T-helper 2 cell treated with Interferon-gamma antibody and Interleukin-4, amounts not matched to agents 5 μg/mL and 100 μg/mL, for 36 hours (primary cell): ENCODE measurements at regions not wholly inside any gene's neighbourhood (a gene's known extent, or its start where the extent isn't known, plus 50 kb on each side); places are given as distances from the start of the nearest gene placed in this dataset.

Experiments used
- DNase-seq: peaks from one replicate; pipeline ENCODE4 v3.0.0; 2021; ENCODE audit warnings: low spot score
- H3K27ac Mint-ChIP-seq: one replicate; pipeline ENCODE4 v1.8.0; 2021; ENCODE audit warnings: mild to moderate bottlenecking, mixed read lengths
- H3K27me3 Mint-ChIP-seq: one replicate; pipeline ENCODE4 v1.8.0; 2021; ENCODE audit warnings: low read depth, mixed read lengths
- H3K36me3 Mint-ChIP-seq: one replicate; pipeline ENCODE4 v1.8.0; 2021; ENCODE audit warnings: low read depth, mixed read lengths
- H3K4me1 Mint-ChIP-seq: one replicate; pipeline ENCODE4 v1.8.0; 2021; ENCODE audit warnings: low read depth, mixed read lengths
- H3K4me3 Mint-ChIP-seq: one replicate; pipeline ENCODE4 v1.8.0; 2022; ENCODE audit warnings: mild to moderate bottlenecking, moderate library complexity, mixed read lengths
- H3K9me3 Mint-ChIP-seq: one replicate; pipeline ENCODE4 v1.8.0; 2021; ENCODE audit warnings: mixed read lengths

DNA sequence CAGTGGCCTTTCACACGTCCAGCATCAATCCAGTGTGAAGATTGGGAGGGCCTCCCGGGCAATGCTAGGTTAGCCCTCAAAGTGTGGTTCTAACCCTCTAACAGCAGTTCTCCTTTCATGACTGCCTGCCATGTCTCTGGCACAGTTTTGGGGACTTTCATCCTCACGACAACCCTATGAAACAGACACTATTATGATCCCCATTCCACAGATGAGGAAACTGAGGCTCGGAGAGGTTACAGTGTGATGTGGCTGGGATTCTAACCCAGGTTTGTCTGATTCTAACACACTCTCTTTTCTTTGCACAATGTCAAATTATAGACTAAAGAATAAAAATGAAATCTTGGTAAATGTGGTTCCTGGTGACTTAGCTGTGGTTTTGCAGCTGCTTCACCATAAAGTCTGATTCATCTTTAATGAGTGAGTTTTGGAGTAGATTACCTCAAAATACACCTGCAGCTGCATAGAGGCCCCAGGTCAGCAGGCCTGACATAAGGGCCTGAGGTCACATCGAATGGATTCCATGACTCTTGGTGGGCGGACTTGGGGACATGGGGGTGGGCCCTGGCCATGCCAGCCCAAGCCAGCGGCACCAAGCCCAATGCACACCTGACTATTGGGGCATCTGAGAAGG is 214.4 kb downstream of the GLI2 start:
- H3K4me3 Mint-ChIP-seq, result no peak overlapping the region
- no peaks in the 10 kb centered on the region for H3K36me3 Mint-ChIP-seq
- no peaks in the 10 kb centered on the region for H3K27me3 Mint-ChIP-seq
- no peaks in the 10 kb centered on the region for H3K9me3 Mint-ChIP-seq
- H3K4me1 Mint-ChIP-seq, result no peaks in the 10 kb centered on the region
- no peak for DNase-seq
- H3K27ac Mint-ChIP-seq, result no peak overlapping the region

DNA sequence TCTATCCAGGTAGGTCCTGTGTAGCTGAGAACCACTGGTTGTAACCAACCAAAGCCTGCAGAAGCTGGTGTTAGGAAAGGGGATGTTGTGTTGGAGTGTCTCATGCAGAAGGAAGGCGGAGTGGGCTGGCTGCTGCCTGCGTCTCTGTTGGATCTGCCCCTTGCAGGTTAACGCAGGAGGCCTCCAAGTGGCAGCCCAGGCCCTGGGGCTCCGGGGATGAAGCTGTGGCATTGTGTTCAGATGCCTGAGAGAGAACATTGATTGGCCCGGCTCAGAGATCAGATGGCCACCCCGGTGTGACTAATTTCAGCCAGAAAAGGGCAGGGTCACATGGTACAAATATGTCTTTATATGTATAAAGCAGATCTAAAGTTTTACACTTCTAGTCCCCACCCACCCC is 216.0 kb downstream of the GLI2 start:
- Mint-ChIP-seq H3K27me3 (no peaks in the 10 kb centered on the region), H3K4me3 (no peak overlapping the region), H3K4me1 (no peaks in the 10 kb centered on the region), H3K27ac (no peak overlapping the region), H3K9me3 (no peaks in the 10 kb centered on the region), H3K36me3 (no peaks in the 10 kb centered on the region)
- DNase-seq, result no peak

DNA sequence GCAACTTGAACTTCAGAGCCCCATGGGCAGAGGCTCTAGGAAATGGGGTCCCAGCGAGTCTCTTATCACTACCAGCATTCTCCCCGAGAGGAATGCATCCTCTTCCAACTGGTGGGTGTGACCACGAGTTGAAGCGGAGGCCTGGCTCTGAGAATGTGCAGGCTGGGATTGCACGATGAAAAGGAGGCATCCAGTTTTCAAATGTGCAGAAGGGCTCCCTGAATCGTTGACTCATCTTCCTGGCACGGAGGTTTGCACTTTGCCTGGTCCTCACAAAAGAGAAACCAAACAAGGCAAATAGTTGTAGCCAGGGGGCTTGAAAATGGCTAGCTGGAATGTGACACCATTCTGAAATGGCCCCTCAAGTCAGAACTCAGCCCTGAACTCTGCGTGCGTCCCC is 216.7 kb downstream of the GLI2 start:
- DNase-seq, result no peak

DNA sequence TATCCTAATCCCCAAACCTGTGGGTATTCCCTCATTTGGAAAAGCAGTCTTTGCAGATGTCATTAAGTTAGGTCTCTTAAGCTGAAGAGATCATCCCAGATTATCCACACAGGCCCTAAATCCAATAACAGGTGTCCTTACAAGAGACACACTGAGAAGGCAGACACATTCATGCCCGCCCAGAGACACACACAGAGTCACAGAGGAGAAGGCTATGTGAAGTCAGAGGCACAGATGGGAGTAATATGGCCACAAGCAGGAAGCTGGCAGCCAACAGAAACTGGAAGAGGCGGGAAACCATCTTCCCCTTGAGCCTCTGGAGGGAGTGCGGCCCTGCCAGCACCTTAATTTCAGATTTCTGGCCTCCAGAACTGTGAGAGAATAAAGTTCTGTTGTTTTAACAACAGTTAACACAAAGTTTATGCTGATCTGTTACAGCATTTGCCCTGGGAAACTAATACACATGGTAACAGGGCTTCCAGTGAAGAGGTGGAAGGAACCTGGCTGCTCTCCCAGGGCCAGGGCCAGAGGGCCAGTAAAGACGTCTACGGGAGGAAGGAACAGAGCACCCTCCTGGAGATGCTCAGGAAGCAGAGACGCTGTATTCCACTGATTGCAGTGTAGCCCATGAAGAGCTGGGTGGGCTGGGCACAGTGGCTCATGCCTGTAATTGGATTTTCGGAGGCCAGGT is 217.5 kb downstream of the GLI2 start:
- no peak overlapping the region for H3K27ac Mint-ChIP-seq
- no peaks in the 10 kb centered on the region for H3K36me3 Mint-ChIP-seq
- H3K9me3 Mint-ChIP-seq, result no peaks in the 10 kb centered on the region
- H3K4me3 Mint-ChIP-seq, result no peak overlapping the region
- DNase-seq, result no peak
- no peaks in the 10 kb centered on the region for H3K27me3 Mint-ChIP-seq
- H3K4me1 Mint-ChIP-seq, result no peaks in the 10 kb centered on the region

More for the DNA sequence above, 216.7 kb downstream of the GLI2 start:
- Mint-ChIP-seq H3K36me3 (no peaks in the 10 kb centered on the region), H3K27me3 (no peaks in the 10 kb centered on the region), H3K4me1 (no peaks in the 10 kb centered on the region), H3K4me3 (no peak overlapping the region), H3K27ac (no peak overlapping the region), H3K9me3 (no peaks in the 10 kb centered on the region)

DNA sequence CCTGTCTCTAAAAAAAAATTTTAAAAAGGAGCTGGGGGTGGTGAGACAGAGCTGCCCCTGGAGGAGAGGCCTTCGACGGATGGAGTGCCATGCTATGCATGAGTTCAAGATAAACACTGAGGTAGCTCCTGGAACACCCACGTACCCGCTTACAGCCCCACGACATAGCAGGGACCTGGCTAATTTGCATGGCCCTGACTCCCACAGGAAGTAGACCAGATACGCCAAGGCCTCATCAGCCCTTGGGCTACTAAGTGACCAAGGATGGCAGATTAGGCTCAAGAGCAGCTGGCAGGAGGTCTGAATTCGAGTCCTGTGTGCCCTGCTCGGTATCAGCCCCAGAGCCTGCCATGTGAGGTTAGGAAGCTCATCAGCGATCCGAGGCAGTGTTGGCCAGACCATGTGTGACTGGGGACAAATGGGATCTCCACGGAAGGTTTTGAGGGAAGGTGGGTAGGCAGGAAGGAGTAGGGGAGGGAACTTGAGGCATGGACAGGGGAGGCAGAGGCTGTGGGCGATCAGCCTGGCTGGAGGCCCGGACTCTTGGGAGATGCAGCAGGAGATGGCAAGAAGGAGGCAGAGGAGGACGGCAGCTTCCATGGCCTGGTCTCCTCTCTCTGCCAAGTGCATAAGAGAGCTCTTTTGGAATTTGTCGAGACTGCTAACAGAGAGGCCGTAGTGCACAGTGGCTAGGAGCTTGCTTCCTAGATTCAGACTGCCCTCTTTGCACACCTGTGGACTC is 218.3 kb downstream of the GLI2 start:
- no peak overlapping the region for H3K4me3 Mint-ChIP-seq
- H3K27me3 Mint-ChIP-seq, result no peaks in the 10 kb centered on the region
- DNase-seq, result no peak
- no peaks in the 10 kb centered on the region for H3K9me3 Mint-ChIP-seq
- no peaks in the 10 kb centered on the region for H3K36me3 Mint-ChIP-seq
- no peaks in the 10 kb centered on the region for H3K4me1 Mint-ChIP-seq
- no peak overlapping the region for H3K27ac Mint-ChIP-seq

DNA sequence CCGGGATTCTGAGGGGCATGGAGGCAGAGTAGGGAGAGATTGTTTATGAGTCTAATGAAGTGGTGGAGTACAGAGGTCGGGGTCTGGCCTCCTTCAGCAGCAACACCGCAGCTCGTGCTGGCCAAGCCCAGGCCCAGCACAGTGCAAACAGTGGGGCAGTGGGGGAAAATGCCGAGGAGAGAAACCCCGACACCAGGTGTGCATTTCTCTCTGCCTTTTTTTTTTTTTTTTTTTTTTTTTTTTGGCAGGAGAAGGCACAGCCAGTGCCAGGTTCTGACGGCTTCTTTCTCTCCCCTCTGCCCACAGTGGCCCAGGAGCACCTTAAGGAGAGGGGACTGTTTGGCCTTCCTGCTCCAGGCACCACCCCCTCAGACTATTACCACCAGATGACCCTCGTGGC is 219.3 kb downstream of the GLI2 start:
- Mint-ChIP-seq H3K27me3 (no peaks in the 10 kb centered on the region), H3K27ac (no peak overlapping the region), H3K4me1 (no peaks in the 10 kb centered on the region), H3K36me3 (no peaks in the 10 kb centered on the region), H3K9me3 (no peaks in the 10 kb centered on the region), H3K4me3 (no peak overlapping the region)
- DNase-seq, result no peak

DNA sequence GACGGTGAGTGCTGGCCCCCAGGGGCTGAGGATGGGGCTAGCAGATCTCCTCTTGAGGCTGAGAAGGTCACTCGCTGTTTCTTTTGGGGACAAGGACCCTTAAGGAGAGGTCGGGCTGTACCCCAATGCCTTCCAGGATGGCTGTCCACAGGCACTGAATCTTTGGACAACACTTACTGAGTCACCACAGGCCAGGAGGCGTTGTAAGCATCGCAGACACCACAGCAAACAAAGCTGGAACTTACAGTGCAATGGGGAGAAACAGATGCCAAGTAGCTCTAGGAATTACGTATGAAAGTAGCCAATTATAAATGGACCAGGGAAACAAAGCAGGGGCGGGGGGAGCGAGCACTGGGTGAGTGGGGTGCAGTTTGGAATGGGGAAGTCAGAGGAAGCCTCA is 219.8 kb downstream of the GLI2 start:
- Mint-ChIP-seq H3K27ac (no peak overlapping the region), H3K36me3 (no peaks in the 10 kb centered on the region), H3K4me1 (no peaks in the 10 kb centered on the region), H3K4me3 (no peak overlapping the region), H3K27me3 (no peaks in the 10 kb centered on the region), H3K9me3 (no peaks in the 10 kb centered on the region)
- no peak for DNase-seq

DNA sequence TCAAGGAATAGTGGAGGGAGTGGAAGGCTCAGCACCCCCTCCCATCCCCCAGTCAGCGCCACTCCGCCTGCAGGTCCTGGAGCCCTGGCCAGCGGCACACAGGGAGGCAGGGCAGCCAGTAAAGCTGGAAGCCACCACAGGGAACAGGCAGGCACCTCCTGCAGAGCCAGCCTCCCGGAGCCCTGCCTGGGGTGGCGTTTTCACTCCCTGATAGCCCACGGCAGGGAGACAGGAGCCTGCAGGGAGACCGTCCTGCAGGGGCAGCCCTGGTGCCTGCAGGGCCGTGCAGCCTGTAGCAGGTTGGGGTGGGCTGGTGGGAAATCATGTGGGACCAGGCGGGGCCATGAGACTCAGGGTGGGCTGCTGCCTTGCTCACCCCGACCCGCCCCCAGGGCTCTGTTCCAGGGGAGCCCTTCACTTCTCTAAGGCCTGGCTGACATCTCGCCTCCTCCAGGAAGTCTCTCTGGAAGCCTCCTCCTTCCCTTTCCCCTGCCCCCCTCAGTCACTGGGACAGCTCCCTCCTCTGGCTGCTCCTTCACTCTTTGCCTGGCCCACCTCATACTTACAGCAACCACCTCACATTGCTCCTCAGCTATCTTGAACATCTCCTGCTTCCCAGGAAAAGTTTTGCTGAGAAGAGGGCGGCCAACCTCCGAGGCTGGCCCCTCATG is 221.0 kb downstream of the GLI2 start:
- no peak overlapping the region for H3K27ac Mint-ChIP-seq
- H3K9me3 Mint-ChIP-seq, result no peaks in the 10 kb centered on the region
- no peaks in the 10 kb centered on the region for H3K27me3 Mint-ChIP-seq

DNA sequence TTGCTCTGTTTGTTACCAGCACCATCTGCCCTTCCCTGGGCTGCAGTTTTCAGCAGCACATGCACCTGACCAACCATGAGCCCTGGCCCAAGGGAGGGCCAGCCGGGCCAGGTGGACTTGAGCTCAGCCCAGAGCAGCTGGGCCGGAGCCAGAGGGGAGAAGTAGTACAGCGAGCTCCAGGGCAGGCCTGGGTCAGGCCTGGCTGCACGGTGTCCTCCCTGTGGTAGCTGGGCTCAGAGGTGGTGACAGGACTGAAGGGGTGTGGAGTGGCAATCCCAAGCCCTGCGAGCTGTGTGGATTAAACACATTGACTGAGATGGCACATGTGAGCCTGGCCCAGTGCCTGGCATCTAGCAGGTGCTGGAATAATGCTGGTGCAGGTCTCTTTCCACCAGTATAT is 222.2 kb downstream of the GLI2 start:
- H3K27me3 Mint-ChIP-seq, result no peaks in the 10 kb centered on the region
- no peak for DNase-seq
- H3K4me1 Mint-ChIP-seq, result no peaks in the 10 kb centered on the region
- H3K27ac Mint-ChIP-seq, result no peak overlapping the region
- H3K36me3 Mint-ChIP-seq, result no peaks in the 10 kb centered on the region
- H3K4me3 Mint-ChIP-seq, result no peak overlapping the region
- H3K9me3 Mint-ChIP-seq, result no peaks in the 10 kb centered on the region

More for the DNA sequence above, 221.0 kb downstream of the GLI2 start:
- no peaks in the 10 kb centered on the region for H3K36me3 Mint-ChIP-seq
- H3K4me3 Mint-ChIP-seq, result no peak overlapping the region
- DNase-seq, result no peak
- no peaks in the 10 kb centered on the region for H3K4me1 Mint-ChIP-seq

DNA sequence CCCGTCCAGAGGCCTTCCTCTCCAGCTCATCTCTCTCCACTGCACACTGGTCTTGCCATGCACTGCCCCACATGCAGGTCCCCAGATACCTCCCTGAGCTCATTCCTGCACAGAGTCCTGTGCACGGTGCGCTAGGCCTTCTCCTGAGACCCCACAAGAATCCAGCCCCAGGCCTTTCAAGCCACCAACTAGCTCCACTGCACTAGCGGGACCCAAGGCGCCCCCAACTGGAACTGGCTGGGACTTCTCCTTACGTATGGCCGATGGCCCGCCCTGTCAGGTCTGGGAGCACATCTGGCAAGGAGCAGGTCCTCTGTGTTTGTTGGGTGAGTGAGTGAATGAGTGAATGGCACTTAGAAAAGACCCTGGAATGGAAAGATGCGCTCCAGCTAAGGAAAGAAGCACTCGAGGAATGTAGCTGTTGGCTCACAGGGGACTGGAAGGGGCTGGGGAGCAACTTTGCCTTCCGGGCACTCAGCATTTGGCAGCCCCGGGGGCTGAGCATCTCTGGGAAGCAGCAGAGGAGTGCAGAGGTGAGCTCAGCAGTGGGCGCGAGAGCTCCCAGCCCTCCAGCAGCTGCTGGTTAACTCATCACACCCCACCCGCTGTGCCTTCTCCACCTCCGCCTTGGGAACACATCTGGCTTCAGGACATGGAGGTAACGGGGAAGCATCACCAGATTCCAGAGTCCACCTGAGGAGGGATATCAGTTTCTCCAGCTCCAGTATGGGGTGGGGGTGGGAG is 223.1 kb downstream of the GLI2 start:
- no peak overlapping the region for H3K4me3 Mint-ChIP-seq
- no peaks in the 10 kb centered on the region for H3K36me3 Mint-ChIP-seq
- DNase-seq, result no peak
- no peaks in the 10 kb centered on the region for H3K27me3 Mint-ChIP-seq
- H3K4me1 Mint-ChIP-seq, result no peaks in the 10 kb centered on the region
- H3K27ac Mint-ChIP-seq, result no peak overlapping the region
- H3K9me3 Mint-ChIP-seq, result no peaks in the 10 kb centered on the region

DNA sequence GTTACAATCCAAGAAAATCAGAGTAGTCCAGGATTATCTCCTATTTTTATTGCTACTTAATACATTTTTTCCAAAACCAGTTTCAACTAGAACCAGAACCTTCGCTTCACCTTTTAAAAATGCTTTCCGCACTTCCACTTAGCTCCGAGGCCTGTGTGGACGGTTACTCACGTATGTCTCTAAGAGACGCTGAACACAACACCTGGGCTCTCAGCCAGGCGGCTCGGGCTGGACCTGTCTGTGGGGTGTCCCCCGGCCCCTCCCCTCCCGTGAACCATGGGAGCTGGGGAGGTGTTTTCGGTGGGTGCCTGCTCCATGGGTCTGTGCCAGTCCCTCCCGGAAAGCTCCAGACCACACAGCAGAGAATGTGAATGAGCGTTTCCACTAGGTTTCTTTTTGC is 223.8 kb downstream of the GLI2 start:
- Mint-ChIP-seq H3K9me3 (no peaks in the 10 kb centered on the region), H3K4me3 (no peak overlapping the region), H3K27ac (no peak overlapping the region), H3K4me1 (no peaks in the 10 kb centered on the region), H3K36me3 (no peaks in the 10 kb centered on the region), H3K27me3 (no peaks in the 10 kb centered on the region)
- DNase-seq, result no peak

DNA sequence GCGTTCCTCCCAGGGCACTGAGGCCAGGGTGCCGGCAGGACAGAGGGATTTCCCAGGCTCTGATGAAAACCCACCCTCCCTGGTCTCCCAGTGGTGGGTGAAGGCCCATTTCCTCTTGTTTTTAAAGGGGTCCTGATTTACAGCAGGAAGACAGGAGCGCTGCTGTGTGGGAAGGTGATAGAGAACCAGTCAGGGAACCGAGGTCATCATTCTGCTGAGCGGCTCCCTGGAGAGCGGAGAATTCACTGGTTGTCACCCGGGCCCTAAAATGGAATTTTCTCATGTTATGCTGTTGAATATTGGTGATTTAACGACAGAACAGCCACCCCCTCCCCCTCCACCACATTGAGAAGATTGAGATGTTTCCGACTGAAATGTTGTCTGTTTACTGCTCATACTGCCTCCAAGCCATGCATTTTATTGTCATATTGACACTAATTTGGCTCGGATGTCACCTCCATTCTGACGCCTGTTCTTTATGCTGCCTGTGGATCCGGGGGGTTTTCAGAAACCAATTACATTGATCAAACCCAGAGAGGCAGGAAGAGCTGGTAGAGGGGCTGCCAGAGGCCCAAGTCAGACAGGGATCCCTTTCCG is 225.2 kb downstream of the GLI2 start:
- no peaks in the 10 kb centered on the region for H3K36me3 Mint-ChIP-seq
- H3K4me1 Mint-ChIP-seq, result no peaks in the 10 kb centered on the region
- DNase-seq, result no peak
- H3K27me3 Mint-ChIP-seq, result no peaks in the 10 kb centered on the region
- H3K9me3 Mint-ChIP-seq, result no peaks in the 10 kb centered on the region
- no peak overlapping the region for H3K27ac Mint-ChIP-seq
- H3K4me3 Mint-ChIP-seq, result no peak overlapping the region

DNA sequence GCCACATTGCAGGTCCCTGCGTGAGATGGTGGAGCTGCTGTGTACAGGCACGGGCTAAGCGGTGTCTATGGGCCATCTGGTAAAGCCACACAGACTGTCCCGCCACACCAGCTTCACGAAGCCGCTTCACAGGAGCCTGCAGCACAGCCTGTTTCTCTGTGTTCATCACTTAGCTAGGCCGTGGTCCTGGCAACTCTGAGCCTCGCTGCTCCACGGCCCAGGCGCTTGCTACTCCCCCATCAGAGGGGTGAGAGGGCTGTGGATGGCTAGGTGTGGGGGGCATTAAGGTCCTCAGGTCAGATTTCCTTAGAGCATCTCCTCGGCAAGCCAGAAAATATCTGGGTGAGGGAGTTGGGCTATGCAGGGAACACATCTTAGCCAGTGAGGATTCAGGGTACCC is 225.7 kb downstream of the GLI2 start:
- Mint-ChIP-seq H3K9me3 (no peaks in the 10 kb centered on the region), H3K27me3 (no peaks in the 10 kb centered on the region), H3K4me1 (no peaks in the 10 kb centered on the region), H3K36me3 (no peaks in the 10 kb centered on the region), H3K4me3 (no peak overlapping the region), H3K27ac (no peak overlapping the region)
- DNase-seq, result no peak
